Heart left ventricle (tissue), 13 donors: ENCODE measurements at regions not wholly inside any gene's neighbourhood (a gene's known extent, or its start where the extent isn't known, plus 50 kb on each side); places are given as distances from the start of the nearest gene placed in this dataset.

Experiments
- CTCF ChIP-seq, 12 donors: fragments of 200-600 bp; sonication (generic) in 4 of 12; IDR thresholded peaks; one replicate each; pipeline versions ENCODE4 v1.5.0 to v1.8.0; 2018 to 2022; ENCODE audit warnings: antibody characterized with exemption in 12 of 12, mild to moderate bottlenecking in 5 of 12
- POLR2A ChIP-seq, 2 donors: fragments of 450-650 bp; IDR thresholded peaks; one replicate each; pipeline ENCODE4 v1.6.1; 2017; ENCODE audit warnings: antibody characterized with exemption in 2 of 2, mild to moderate bottlenecking in 2 of 2, moderate library complexity in 2 of 2
- donor health status: ischemic (EF 13 %, LVEDD 7.1; RV severe dilation, severe dysfunction).
- donor health status: DM: no; HTN: yes; CAD: no.
- donor health status: DM: no; HTN: no; CAD: no.
- donor health status: ischemic (EF 25% LVEDD 6.9; RV normal size, moderate dysfunction).
- donor health status: ischemic (EF 25% LVEDD 5.7; RV mildly dilated, moderate dysfunction).
- donor health status: ischemic (EF 35%, LVEDD 5.7; RV mildly dilated, moderate dysfunction).
- donor health status: nonischemic (EF 11% LVEDD 7.7; RV severe dilation, severe dysfunction).
- donor health status: DM: yes; HTN: yes; CAD: no.
- donor health status: PGD.
- donor health status: ischemic (EF 29% LVEDD 5.4; RV normal size, mild dysfunction).
- donor health status: nonischemic (EF 23%, LVEDD 6.1; RV moderate dilation, normal function).

DNA sequence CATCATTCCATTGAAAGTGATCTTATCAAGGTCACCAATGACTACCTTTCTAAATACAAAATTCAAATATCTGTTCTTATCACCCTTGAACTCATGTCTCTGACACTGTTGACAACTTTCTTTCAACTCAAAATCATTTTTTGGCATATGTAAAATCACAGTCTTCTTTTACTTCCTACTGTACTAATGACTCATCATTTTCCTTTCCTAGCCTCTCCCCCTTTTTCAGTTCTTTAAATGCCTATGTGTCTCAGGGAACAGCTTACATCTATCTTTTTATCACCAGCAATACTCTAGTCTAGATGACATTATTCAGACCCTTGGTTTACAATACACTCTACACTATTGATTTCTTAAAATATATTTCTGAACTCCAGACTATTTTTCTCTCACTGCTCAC is 2220.7 kb upstream of the RAG2 start:
- TF ChIP-seq CTCF (IDR thresholded peaks at IDR 0.05) (no peak), POLR2A (IDR thresholded peaks at IDR 0.05) (no peak)
